GM19467 (cell line): ENCODE measurements at regions not wholly inside any gene's neighbourhood (a gene's known extent, or its start where the extent isn't known, plus 50 kb on each side); places are given as distances from the start of the nearest gene placed in this dataset.

Source experiments
- ATAC-seq: cut with Tn5 transposase; IDR thresholded peaks from one replicate; pipeline ENCODE4 v1.9.1; 2021; ENCODE audit warnings: mild to moderate bottlenecking, moderate library complexity; ENCODE audit not compliant: unreplicated experiment

GRCh38 chr5:5969942-5970483, 408.3 kb downstream of the MED10 start:
- no peak for ATAC-seq

GRCh38 chr5:5968981-5969380, 409.4 kb downstream of the MED10 start:
- no peak for ATAC-seq

GRCh38 chr5:5967944-5968343, 410.4 kb downstream of the MED10 start:
- no peak for ATAC-seq

GRCh38 chr5:5967373-5967772, 411.0 kb downstream of the MED10 start:
- ATAC-seq, result no peak

- ATAC-seq, result no peak
These were observed 413.2 kb downstream of the MED10 start for GRCh38 chr5:5965132-5965531.

- ATAC-seq, result no peak
These were observed 414.0 kb downstream of the MED10 start for GRCh38 chr5:5964347-5964746.

- no peak for ATAC-seq
These were observed 420.6 kb downstream of the MED10 start for GRCh38 chr5:5957737-5958136.

GRCh38 chr5:5954275-5954598, 424.1 kb downstream of the MED10 start:
- ATAC-seq, result no peak

- ATAC-seq, result no peak
These were observed 424.6 kb downstream of the MED10 start for GRCh38 chr5:5953584-5954274.

GRCh38 chr5:5951953-5952352, 426.4 kb downstream of the MED10 start:
- ATAC-seq, result no peak

GRCh38 chr5:5950658-5951057, 427.7 kb downstream of the MED10 start:
- ATAC-seq, result no peak

- no peak for ATAC-seq
These were observed 436.9 kb downstream of the MED10 start for GRCh38 chr5:5941486-5941885.

GRCh38 chr5:5939759-5940370, 438.5 kb downstream of the MED10 start:
- ATAC-seq, result no peak

GRCh38 chr5:5933651-5934050, 444.7 kb downstream of the MED10 start:
- no peak for ATAC-seq

- no peak for ATAC-seq
These were observed 445.5 kb downstream of the MED10 start for GRCh38 chr5:5932824-5933223.

- no peak for ATAC-seq
These were observed 447.8 kb downstream of the MED10 start for GRCh38 chr5:5930561-5930960.

GRCh38 chr5:5929291-5930020, 448.9 kb downstream of the MED10 start:
- no peak for ATAC-seq

GRCh38 chr5:5925191-5925590, 453.2 kb downstream of the MED10 start:
- no peak for ATAC-seq

- ATAC-seq, result no peak
These were observed 458.9 kb downstream of the MED10 start for GRCh38 chr5:5919411-5919810.

GRCh38 chr5:5906778-5907177, 471.6 kb downstream of the MED10 start:
- ATAC-seq, result no peak

- no peak for ATAC-seq
These were observed 473.2 kb downstream of the MED10 start for GRCh38 chr5:5905186-5905585.

GRCh38 chr5:5904113-5904512, 474.2 kb downstream of the MED10 start:
- no peak for ATAC-seq
